HG03196 (cell line): ENCODE measurements at regions not wholly inside any gene's neighbourhood (a gene's known extent, or its start where the extent isn't known, plus 50 kb on each side); places are given as distances from the start of the nearest gene placed in this dataset.

Experiments used
- ATAC-seq: cut with Tn5 transposase; IDR thresholded peaks from one replicate; pipeline ENCODE4 v1.9.1; 2021; ENCODE audit not compliant: unreplicated experiment

DNA sequence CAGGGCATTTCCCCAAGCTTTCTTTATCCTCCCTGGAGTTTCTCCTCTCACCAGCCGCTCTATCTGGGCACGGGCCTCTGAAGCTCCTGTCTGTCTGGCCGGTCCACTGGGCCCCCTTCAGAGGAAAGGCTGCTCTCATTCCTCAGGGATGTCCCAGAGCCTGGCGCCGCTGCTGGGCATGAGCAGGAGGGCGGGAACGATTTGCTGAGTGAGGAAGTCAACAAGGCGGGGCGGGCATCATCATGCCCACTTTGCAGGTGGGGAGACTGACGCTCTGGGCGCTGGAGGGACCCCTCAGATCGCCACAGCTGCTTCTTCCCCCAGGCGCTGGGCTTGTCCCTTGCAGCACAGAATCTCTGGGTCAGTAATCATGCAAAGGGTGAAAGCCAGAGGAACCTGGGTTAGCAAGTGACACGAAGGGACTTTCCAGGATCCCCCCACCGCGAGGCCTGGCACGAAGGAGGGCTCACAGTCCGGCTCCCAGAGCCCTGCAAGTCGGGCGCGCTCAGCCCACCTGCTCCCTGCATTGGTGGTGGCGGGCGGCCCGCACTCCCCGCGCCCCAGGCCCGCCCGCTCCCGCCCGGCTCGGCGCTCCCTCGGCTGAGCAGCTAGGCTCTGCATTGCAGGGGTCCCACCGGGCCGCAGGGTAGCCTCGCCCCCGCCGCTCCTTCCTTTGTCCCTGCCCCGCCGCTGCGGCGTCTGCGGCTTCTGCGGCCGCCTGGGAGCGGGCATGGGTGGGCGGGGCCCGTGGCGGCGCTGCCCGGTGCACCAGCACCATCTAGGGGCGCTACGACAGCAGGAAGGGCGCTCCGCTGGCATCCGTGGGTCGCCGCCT lies 157.8 kb downstream of the CYRIA start:
- no peak for ATAC-seq

DNA sequence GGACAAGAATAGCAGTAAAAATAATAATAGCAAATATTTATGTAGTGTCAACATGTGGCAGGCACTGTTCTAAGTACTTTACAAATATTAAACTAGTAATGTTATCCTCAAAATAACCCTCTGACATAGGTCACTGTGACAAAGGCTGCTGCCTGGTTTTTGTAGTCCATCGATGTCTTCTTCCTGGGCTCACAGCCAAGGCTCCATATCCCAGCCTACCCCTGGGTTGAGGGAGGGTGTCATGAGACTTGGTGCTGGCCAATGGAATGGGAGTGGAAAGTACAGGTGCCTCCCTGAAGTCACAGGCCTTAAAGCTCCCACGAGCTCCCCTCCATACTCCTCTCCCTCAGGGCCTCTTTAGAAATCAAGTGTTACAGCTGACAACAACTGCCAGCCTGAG lies 159.3 kb downstream of the CYRIA start:
- no peak for ATAC-seq

GRCh38 chr2:16496426-16497388 lies 168.9 kb downstream of the CYRIA start:
- ATAC-seq = no peak

GRCh38 chr2:16495509-16496208 lies 170.0 kb downstream of the CYRIA start:
- ATAC-seq = no peak

DNA sequence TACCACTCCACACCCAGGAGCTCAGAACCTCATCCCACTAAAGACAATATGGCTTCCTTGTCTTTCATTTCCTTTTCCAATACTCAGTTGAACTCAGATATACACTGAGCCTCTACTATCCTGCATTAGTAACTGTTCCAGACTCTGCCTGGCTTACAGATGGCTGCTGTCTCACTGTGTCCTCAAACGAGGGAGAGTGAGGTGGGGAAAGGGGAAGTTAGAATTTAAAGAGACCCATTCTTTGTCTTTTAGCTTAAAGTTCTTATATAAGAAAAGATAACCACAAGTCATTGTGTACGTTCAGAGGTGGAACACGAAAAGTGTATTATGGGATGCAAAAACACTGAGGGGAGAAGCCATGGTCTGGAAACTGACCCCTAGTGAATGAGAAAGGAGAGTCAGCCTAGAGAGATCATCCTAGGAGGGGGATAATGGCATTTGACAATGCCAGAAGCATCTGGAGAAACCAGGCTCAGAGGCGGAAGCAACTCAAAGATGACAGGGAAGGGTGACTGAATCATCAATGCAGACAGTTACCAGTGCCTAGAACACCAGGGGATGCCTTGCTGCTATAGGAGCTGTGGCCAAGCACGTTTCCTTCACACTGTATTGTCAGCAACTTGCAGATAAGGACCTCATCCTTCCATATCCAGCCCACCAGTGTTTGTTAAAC lies 170.7 kb downstream of the CYRIA start:
- no peak for ATAC-seq

DNA sequence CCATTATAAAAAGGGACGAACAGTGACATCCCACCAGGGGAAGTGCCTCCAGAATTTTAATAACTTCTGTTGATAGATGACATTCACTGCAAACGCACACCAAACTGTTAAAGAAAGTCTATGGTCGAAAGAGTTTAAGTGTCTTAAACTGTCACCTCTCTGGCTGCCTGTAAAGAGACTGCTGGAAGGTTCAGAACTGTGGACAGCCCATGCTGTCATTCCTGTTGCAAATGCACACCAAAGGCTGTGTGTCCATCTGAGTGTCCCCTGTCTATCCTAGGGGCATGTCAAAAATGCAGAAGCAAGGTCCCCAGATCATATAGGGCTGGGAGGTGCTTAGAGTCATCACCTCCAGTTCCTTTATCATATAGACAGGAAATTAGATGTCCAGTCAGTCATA lies 171.8 kb downstream of the CYRIA start:
- no peak for ATAC-seq

DNA sequence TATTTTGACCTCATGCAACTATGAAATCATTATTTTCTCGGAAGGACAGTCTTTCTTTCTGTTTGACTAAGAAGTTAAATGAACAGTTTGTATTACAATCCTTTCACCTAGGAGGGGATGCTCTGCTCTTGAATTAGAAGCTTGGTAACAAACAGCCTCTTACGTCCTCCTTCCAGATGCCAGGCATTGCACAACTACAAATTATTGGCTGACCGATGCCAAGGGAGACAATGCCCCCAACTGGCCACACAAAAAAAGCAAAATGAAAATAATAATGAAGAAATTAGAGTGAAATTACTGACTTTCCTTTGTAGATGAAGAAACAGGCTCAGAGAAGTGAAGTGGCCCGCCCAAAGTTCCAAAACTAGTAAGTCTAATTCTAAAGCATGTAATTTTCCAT lies 177.9 kb downstream of the CYRIA start:
- ATAC-seq = no peak

DNA sequence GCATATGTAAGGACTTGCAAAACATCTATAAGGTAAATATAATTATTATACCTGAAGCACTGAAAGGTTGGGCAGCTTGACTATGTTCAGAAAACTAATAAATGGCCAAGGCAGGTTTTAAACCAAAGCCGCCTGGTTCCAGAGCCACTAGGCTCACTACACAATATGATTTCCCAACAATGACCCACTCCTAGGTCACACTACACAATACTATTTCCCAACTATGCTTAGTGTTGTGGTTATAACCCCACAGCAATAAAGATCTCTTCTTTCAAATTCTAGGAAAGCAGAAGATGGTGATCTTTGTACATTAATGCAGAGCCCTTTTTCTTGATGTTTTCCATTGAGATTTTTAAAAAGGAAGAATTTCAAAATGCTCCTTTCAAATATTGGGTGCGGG lies 180.4 kb downstream of the CYRIA start:
- no peak for ATAC-seq

DNA sequence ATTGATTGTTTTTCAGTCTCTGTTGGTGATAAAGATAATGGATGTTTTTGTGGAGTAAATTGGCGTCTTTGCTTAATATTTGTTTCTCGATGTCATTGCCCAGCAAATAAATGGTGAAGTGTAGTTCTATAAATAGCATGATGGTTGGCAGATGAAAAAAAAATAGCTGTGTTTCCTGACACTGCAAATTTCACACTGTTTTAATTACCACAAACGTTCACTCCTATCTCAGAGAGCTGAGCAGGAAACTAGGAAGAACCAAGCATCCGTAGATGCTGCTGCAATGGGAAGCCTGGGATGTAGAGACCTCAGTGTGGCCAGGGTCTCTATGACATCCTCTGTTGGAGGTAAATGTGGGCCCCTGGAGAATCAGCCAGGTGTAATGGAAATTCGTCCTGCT lies 183.2 kb downstream of the CYRIA start:
- no peak for ATAC-seq

- no peak for ATAC-seq
Measured at GRCh38 chr2:16481351-16481750, 184.3 kb downstream of the CYRIA start.

- ATAC-seq = no peak
Measured at GRCh38 chr2:16479721-16480120, 185.9 kb downstream of the CYRIA start.

- no peak for ATAC-seq
Measured at GRCh38 chr2:16478434-16479210, 187.0 kb downstream of the CYRIA start.

GRCh38 chr2:16477648-16478047 lies 188.0 kb downstream of the CYRIA start:
- no peak for ATAC-seq

DNA sequence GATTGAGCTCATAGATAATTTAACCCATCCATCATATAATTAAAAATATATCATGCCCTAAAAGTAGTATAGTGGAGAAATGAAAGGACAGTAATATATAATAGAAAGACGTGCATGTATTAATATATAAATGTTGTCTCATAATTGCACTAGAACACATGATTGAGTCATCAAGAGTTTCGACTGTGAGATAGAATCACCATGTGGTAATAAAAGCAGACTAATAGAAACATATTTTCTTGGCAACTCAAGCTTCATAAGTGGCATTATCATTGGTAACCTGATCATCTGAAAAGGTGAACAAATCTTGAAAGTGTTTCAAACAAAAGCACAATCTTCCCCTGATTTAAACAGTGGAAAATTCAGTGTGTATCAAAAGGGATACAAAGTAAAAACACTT lies 188.8 kb downstream of the CYRIA start:
- ATAC-seq = no peak

GRCh38 chr2:16475986-16476567 lies 189.6 kb downstream of the CYRIA start:
- no peak for ATAC-seq

GRCh38 chr2:16475586-16475985 lies 190.0 kb downstream of the CYRIA start:
- ATAC-seq = no peak

DNA sequence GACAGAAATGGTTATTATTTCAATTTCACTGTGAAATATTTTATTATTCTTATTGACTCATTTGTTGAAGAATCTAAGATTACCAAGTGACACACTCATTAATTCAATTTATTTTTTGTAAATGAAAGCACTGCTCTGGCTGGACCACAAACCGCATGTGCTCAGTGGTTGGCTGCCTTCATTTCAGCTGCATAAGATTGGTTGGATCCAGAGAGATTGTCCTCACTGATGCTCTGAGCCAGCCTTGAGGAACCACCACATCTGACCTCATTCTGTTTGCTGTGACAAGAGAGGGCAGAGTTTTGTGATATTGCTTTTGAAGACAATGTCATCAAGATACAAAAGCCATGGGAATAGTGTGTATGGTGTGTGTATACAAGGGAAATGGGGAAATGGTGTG lies 192.1 kb downstream of the CYRIA start:
- ATAC-seq = no peak

GRCh38 chr2:16470936-16471490 lies 194.6 kb downstream of the CYRIA start:
- no peak for ATAC-seq

- ATAC-seq = no peak
Measured at GRCh38 chr2:16466821-16467151, 198.8 kb downstream of the CYRIA start.
